ENCODE measurements at regions not wholly inside any gene's neighbourhood (a gene's known extent, or its start where the extent isn't known, plus 50 kb on each side); places are given as distances from the start of the nearest gene placed in this dataset.

- no peak for DNase-seq (ENCODE audit: low read depth in 4 of 4, low spot score in 1 of 4)
Measured at GRCh38 chr12:124184456-124184855, 110.4 kb upstream of the RFLNA start.

- DNase-seq (ENCODE audit: low read depth in 4 of 4, low spot score in 1 of 4) = no peak
Measured at GRCh38 chr12:124185971-124186686, 108.8 kb upstream of the RFLNA start.

GRCh38 chr12:124188084-124188483 lies 106.8 kb upstream of the RFLNA start:
- no peak for DNase-seq (ENCODE audit: low read depth in 4 of 4, low spot score in 1 of 4)

- DNase-seq (ENCODE audit: low read depth in 4 of 4, low spot score in 1 of 4) = no peak
Measured at GRCh38 chr12:124188561-124189405, 106.1 kb upstream of the RFLNA start.

- no peak for DNase-seq (ENCODE audit: low read depth in 4 of 4, low spot score in 1 of 4)
Measured at GRCh38 chr12:124190312-124191023, 104.4 kb upstream of the RFLNA start.

- no peak for DNase-seq (ENCODE audit: low read depth in 4 of 4, low spot score in 1 of 4)
Measured at GRCh38 chr12:124191024-124191359, 103.9 kb upstream of the RFLNA start.

GRCh38 chr12:124191966-124192365 lies 102.9 kb upstream of the RFLNA start:
- no peak for DNase-seq (ENCODE audit: low read depth in 4 of 4, low spot score in 1 of 4)

GRCh38 chr12:124194264-124194892 lies 100.5 kb upstream of the RFLNA start:
- no peak for DNase-seq (ENCODE audit: low read depth in 4 of 4, low spot score in 1 of 4)

- DNase-seq (ENCODE audit: low read depth in 4 of 4, low spot score in 1 of 4) = no peak
Measured at GRCh38 chr12:124194893-124195566, 99.9 kb upstream of the RFLNA start.

- DNase-seq (ENCODE audit: low read depth in 4 of 4, low spot score in 1 of 4) = no peak
Measured at GRCh38 chr12:124195567-124195942, 99.3 kb upstream of the RFLNA start.

GRCh38 chr12:124196236-124196635 lies 98.7 kb upstream of the RFLNA start:
- DNase-seq (ENCODE audit: low read depth in 4 of 4, low spot score in 1 of 4) = no peak

- DNase-seq (ENCODE audit: low read depth in 4 of 4, low spot score in 1 of 4) = no peak
Measured at GRCh38 chr12:124201248-124201647, 93.6 kb upstream of the RFLNA start.

- DNase-seq (ENCODE audit: low read depth in 4 of 4, low spot score in 1 of 4) = no peak
Measured at GRCh38 chr12:124203176-124203575, 91.7 kb upstream of the RFLNA start.

GRCh38 chr12:124205405-124205804 lies 89.5 kb upstream of the RFLNA start:
- no peak for DNase-seq (ENCODE audit: low read depth in 4 of 4, low spot score in 1 of 4)

GRCh38 chr12:124207049-124207448 lies 87.8 kb upstream of the RFLNA start:
- DNase-seq (ENCODE audit: low read depth in 4 of 4, low spot score in 1 of 4) = no peak

- DNase-seq (ENCODE audit: low read depth in 4 of 4, low spot score in 1 of 4) = no peak
Measured at GRCh38 chr12:124207617-124208016, 87.3 kb upstream of the RFLNA start.

- no peak for DNase-seq (ENCODE audit: low read depth in 4 of 4, low spot score in 1 of 4)
Measured at GRCh38 chr12:124208489-124208888, 86.4 kb upstream of the RFLNA start.

- no peak for DNase-seq (ENCODE audit: low read depth in 4 of 4, low spot score in 1 of 4)
Measured at GRCh38 chr12:124210991-124211577, 83.8 kb upstream of the RFLNA start.

- DNase-seq (ENCODE audit: low read depth in 4 of 4, low spot score in 1 of 4) = no peak
Measured at GRCh38 chr12:124211753-124212152, 83.1 kb upstream of the RFLNA start.

- DNase-seq (ENCODE audit: low read depth in 4 of 4, low spot score in 1 of 4) = no peak
Measured at GRCh38 chr12:124213666-124214347, 81.1 kb upstream of the RFLNA start.

All from stimulated activated CD4-positive, alpha-beta T cell treated with anti-CD3 and anti-CD28 coated beads, Interleukin-1b, Interleukin-23, amount 100 ng/mL, for 24 hours (primary cell).